ENCODE measurements at regions not wholly inside any gene's neighbourhood (a gene's known extent, or its start where the extent isn't known, plus 50 kb on each side); places are given as distances from the start of the nearest gene placed in this dataset.
"Not testable (repeated sequence)": the region's sequence is repeated elsewhere in the genome, so short reads cannot be mapped to it uniquely, and the experiment has no call there.

GRCh38 chr6:80976336-80976735, 776.1 kb downstream of the TENT5A start:
- no peak for DNase-seq

GRCh38 chr6:80974579-80974978, 777.9 kb downstream of the TENT5A start:
- DNase-seq, result no peak

- DNase-seq, result no peak
These were observed 783.0 kb downstream of the TENT5A start for GRCh38 chr6:80969439-80969838.

GRCh38 chr6:80967609-80968008, 784.9 kb downstream of the TENT5A start:
- DNase-seq, result no peak

- no peak for DNase-seq
These were observed 790.1 kb downstream of the TENT5A start for GRCh38 chr6:80962382-80962781.

- no peak for DNase-seq
These were observed 791.3 kb downstream of the TENT5A start for GRCh38 chr6:80961166-80961565.

- no peak for DNase-seq
These were observed 793.4 kb downstream of the TENT5A start for GRCh38 chr6:80959034-80959433.

GRCh38 chr6:80956898-80957297, 795.6 kb downstream of the TENT5A start:
- DNase-seq, result no peak

- not testable (repeated sequence) for DNase-seq
These were observed 800.0 kb downstream of the TENT5A start for GRCh38 chr6:80952479-80952878.

- no peak for DNase-seq
These were observed 806.1 kb downstream of the TENT5A start for GRCh38 chr6:80946402-80946801.

GRCh38 chr6:80942911-80943310, 809.6 kb downstream of the TENT5A start:
- DNase-seq, result no peak

- DNase-seq, result no peak
These were observed 811.5 kb downstream of the TENT5A start for GRCh38 chr6:80940976-80941375.

- no peak for DNase-seq
These were observed 811.9 kb downstream of the TENT5A start for GRCh38 chr6:80940571-80940970.

GRCh38 chr6:80939898-80940297, 812.6 kb downstream of the TENT5A start:
- DNase-seq, result no peak

GRCh38 chr6:80939480-80939879, 813.0 kb downstream of the TENT5A start:
- DNase-seq, result no peak

GRCh38 chr6:80938131-80938530, 814.4 kb downstream of the TENT5A start:
- DNase-seq, result no peak

GRCh38 chr6:80932359-80932758, 820.1 kb downstream of the TENT5A start:
- DNase-seq, result no peak

GRCh38 chr6:80930376-80930775, 822.1 kb downstream of the TENT5A start:
- no peak for DNase-seq

- DNase-seq, result no peak
These were observed 817.3 kb downstream of the BCKDHB start for GRCh38 chr6:80923816-80924215.

- no peak for DNase-seq
These were observed 816.5 kb downstream of the BCKDHB start for GRCh38 chr6:80922916-80923455.

- DNase-seq, result no peak
These were observed 815.5 kb downstream of the BCKDHB start for GRCh38 chr6:80921861-80922460.

- DNase-seq, result no peak
These were observed 801.4 kb downstream of the BCKDHB start for GRCh38 chr6:80907831-80908230.

- no peak for DNase-seq
These were observed 797.2 kb downstream of the BCKDHB start for GRCh38 chr6:80903711-80904110.

- DNase-seq, result no peak
These were observed 780.0 kb downstream of the BCKDHB start for GRCh38 chr6:80886475-80886874.

- DNase-seq, result no peak
These were observed 766.5 kb downstream of the BCKDHB start for GRCh38 chr6:80872951-80873308.
